ENCODE measurements at regions not wholly inside any gene's neighbourhood (a gene's known extent, or its start where the extent isn't known, plus 50 kb on each side); places are given as distances from the start of the nearest gene placed in this dataset.

DNA sequence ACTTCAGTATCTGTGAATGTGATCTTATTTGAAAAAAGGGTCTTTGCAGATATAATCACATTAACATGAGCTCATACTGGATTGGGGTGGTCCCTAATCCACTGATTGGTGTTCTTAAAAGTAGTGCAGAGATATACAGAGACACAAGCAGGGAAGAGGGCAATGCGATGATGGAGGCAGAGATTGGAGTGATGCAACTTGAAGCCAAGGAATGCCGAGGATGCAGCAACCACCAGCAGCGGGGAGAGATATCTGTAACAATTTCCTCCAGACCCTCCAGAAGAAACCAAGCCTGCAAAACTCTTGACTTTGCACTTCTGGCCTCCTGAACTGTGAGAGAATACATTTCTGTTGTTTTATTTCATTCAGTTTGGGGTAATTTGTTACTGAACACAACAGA, 171.0 kb upstream of the MBNL1 start:
- Histone ChIP-seq H3K27me3 (ENCODE audit: insufficient read depth) (no peaks in the 10 kb centered on the region), H3K4me1 (ENCODE audit: control insufficient read depth in 1 of 2, insufficient read depth in 2 of 2, low read depth in 1 of 2, low read length in 1 of 2) (no peaks in the 10 kb centered on the region), H3K9ac (no peak overlapping the region), H3K79me2 (ENCODE audit: insufficient read depth) (no peaks in the 10 kb centered on the region), H3K9me2 (no peaks in the 10 kb centered on the region), H3F3A (replicated peaks; ENCODE audit: insufficient read depth) (no peaks in the 10 kb centered on the region), H3K27ac (ENCODE audit: low read depth in 2 of 2, low read length in 1 of 2) (no peak overlapping the region), H3K4me3 (ENCODE audit: low read depth in 2 of 2, low read length in 1 of 2) (no peak overlapping the region), H4K20me1 (ENCODE audit: insufficient read depth) (no peaks in the 10 kb centered on the region), H3K36me3 (replicated peaks in 1 of 2; ENCODE audit: control insufficient read depth in 1 of 2, insufficient read depth in 2 of 2, low read length in 1 of 2) (peaks cover 0 to 5% of the 10 kb centered on the region in 2 experiments), H3K4me2 (no peak overlapping the region), H3K9me3 (peaks cover 17% of the 10 kb centered on the region; the same call in 1 of the 2 replicates), H2AFZ (ENCODE audit: low read depth) (peak overlapping the region; percentile 56; the same call in 1 of the 2 replicates)
- no peak for DNase-seq
- 22% methylated on average over 3 of the region's 3 CpGs for WGBS (ENCODE audit: low lambda C conversion rate)
- POLR2A ChIA-PET: no interaction called here
- CTCF ChIA-PET: no interaction called here
- TF ChIP-seq, protein P1, sequence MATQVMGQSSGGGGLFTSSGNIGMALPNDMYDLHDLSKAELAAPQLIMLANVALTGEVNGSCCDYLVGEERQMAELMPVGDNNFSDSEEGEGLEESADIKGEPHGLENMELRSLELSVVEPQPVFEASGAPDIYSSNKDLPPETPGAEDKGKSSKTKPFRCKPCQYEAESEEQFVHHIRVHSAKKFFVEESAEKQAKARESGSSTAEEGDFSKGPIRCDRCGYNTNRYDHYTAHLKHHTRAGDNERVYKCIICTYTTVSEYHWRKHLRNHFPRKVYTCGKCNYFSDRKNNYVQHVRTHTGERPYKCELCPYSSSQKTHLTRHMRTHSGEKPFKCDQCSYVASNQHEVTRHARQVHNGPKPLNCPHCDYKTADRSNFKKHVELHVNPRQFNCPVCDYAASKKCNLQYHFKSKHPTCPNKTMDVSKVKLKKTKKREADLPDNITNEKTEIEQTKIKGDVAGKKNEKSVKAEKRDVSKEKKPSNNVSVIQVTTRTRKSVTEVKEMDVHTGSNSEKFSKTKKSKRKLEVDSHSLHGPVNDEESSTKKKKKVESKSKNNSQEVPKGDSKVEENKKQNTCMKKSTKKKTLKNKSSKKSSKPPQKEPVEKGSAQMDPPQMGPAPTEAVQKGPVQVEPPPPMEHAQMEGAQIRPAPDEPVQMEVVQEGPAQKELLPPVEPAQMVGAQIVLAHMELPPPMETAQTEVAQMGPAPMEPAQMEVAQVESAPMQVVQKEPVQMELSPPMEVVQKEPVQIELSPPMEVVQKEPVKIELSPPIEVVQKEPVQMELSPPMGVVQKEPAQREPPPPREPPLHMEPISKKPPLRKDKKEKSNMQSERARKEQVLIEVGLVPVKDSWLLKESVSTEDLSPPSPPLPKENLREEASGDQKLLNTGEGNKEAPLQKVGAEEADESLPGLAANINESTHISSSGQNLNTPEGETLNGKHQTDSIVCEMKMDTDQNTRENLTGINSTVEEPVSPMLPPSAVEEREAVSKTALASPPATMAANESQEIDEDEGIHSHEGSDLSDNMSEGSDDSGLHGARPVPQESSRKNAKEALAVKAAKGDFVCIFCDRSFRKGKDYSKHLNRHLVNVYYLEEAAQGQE (IDR thresholded peaks at IDR 0.05; ENCODE audit: low read depth, low read length): no peak
- no peak for TF ChIP-seq ELF1 (IDR thresholded peaks at IDR 0.05)
- TF ChIP-seq EP300 (IDR thresholded peaks at IDR 0.05; ENCODE audit: borderline replicate concordance in 1 of 2, low read depth in 1 of 2, low read length in 1 of 2): no peak
- TF ChIP-seq, protein P2, sequence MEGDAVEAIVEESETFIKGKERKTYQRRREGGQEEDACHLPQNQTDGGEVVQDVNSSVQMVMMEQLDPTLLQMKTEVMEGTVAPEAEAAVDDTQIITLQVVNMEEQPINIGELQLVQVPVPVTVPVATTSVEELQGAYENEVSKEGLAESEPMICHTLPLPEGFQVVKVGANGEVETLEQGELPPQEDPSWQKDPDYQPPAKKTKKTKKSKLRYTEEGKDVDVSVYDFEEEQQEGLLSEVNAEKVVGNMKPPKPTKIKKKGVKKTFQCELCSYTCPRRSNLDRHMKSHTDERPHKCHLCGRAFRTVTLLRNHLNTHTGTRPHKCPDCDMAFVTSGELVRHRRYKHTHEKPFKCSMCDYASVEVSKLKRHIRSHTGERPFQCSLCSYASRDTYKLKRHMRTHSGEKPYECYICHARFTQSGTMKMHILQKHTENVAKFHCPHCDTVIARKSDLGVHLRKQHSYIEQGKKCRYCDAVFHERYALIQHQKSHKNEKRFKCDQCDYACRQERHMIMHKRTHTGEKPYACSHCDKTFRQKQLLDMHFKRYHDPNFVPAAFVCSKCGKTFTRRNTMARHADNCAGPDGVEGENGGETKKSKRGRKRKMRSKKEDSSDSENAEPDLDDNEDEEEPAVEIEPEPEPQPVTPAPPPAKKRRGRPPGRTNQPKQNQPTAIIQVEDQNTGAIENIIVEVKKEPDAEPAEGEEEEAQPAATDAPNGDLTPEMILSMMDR (IDR thresholded peaks at IDR 0.05): no peak
- TF ChIP-seq RXRA (IDR thresholded peaks at IDR 0.05; ENCODE audit: borderline replicate concordance, low read depth): no peak
- TF ChIP-seq, protein P3, sequence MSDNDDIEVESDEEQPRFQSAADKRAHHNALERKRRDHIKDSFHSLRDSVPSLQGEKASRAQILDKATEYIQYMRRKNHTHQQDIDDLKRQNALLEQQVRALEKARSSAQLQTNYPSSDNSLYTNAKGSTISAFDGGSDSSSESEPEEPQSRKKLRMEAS (IDR thresholded peaks at IDR 0.05; ENCODE audit: low read depth): no peak

DNA sequence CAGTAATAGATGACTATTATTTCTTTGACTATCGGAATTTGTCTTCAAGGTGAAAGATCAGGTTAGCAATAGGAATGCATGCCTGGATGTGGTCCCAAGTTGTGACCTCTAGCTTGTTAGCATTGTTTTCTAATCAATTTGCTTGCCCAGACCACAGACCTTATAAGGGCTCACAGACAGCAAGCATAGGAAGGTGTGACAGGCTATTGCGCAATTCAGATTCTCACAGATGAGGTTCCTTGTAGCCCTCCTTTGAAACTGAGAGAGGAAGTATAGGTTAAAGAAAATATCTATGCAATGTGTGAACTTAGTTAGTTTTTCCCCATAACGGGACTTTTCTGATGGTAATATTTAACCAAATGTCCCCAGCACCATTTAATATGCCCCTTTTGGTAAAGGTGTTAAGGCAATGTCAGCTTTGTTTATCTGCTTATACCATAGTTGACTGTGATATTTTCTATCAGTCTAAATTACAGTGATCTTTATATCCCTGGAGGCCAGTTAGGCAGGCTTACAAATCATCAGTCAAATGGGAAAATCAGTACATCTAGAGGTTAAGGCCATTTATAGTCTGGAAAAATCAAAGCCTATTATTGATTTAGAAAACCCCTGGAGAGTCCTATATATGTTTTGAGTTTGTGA, 168.1 kb upstream of the MBNL1 start:
- Histone ChIP-seq H3K9ac (no peak overlapping the region), H3K27me3 (ENCODE audit: insufficient read depth) (no peaks in the 10 kb centered on the region), H3K4me1 (ENCODE audit: control insufficient read depth in 1 of 2, insufficient read depth in 2 of 2, low read depth in 1 of 2, low read length in 1 of 2) (no peaks in the 10 kb centered on the region), H3K4me3 (ENCODE audit: low read depth in 2 of 2, low read length in 1 of 2) (no peak overlapping the region), H3K4me2 (no peak overlapping the region), H3F3A (replicated peaks; ENCODE audit: insufficient read depth) (no peaks in the 10 kb centered on the region), H3K9me2 (no peaks in the 10 kb centered on the region), H3K27ac (ENCODE audit: low read depth in 2 of 2, low read length in 1 of 2) (no peak overlapping the region), H3K79me2 (ENCODE audit: insufficient read depth) (no peaks in the 10 kb centered on the region), H3K36me3 (replicated peaks in 1 of 2; ENCODE audit: control insufficient read depth in 1 of 2, insufficient read depth in 2 of 2, low read length in 1 of 2) (no peaks in the 10 kb centered on the region), H3K9me3 (no peaks in the 10 kb centered on the region), H2AFZ (ENCODE audit: low read depth) (no peak overlapping the region), H4K20me1 (ENCODE audit: insufficient read depth) (no peaks in the 10 kb centered on the region)
- 76% methylated on average over 3 of the region's 3 CpGs for WGBS (ENCODE audit: low lambda C conversion rate)
- CTCF ChIA-PET: interaction anchor here (1.4 to 1.7 kb wide), 2 partner anchors 8 to 344 kb away, joined by 4 to 5 read pairs; no protein-coding TSS in a partner anchor
- no peak for DNase-seq
- no peak for TF ChIP-seq TEAD4 (IDR thresholded peaks at IDR 0.05; ENCODE audit: borderline replicate concordance, insufficient read depth)
- TF ChIP-seq MXI1 (IDR thresholded peaks at IDR 0.05; ENCODE audit: low read depth, low read length): no peak
- no peak for TF ChIP-seq JUND (IDR thresholded peaks at IDR 0.05)
- no peak for TF ChIP-seq GATA2 (CRISPR knock-in tag; IDR thresholded peaks at IDR 0.05)
- no peak for TF ChIP-seq GABPA (IDR thresholded peaks at IDR 0.05; ENCODE audit: low read depth)
- no peak for TF ChIP-seq RCOR1 (IDR thresholded peaks at IDR 0.05; ENCODE audit: low read length)
- no peak for TF ChIP-seq EP300 (IDR thresholded peaks at IDR 0.05; ENCODE audit: borderline replicate concordance in 1 of 2, low read depth in 1 of 2, low read length in 1 of 2)
- no peak for TF ChIP-seq FOSL2 (IDR thresholded peaks at IDR 0.05; ENCODE audit: borderline replicate concordance, low read depth)
- no peak for TF ChIP-seq TAF1 (IDR thresholded peaks at IDR 0.05; ENCODE audit: borderline replicate concordance, low read depth, low read length)
- TF ChIP-seq, protein P3 (IDR thresholded peaks at IDR 0.05; ENCODE audit: low read depth): no peak
- TF ChIP-seq, protein P4, sequence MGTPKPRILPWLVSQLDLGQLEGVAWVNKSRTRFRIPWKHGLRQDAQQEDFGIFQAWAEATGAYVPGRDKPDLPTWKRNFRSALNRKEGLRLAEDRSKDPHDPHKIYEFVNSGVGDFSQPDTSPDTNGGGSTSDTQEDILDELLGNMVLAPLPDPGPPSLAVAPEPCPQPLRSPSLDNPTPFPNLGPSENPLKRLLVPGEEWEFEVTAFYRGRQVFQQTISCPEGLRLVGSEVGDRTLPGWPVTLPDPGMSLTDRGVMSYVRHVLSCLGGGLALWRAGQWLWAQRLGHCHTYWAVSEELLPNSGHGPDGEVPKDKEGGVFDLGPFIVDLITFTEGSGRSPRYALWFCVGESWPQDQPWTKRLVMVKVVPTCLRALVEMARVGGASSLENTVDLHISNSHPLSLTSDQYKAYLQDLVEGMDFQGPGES (IDR thresholded peaks at IDR 0.05; ENCODE audit: low read depth, low read length): no peak
- no peak for TF ChIP-seq CHD2 (IDR thresholded peaks at IDR 0.05; ENCODE audit: low read length, partially characterized antibody)
- POLR2A ChIA-PET: no interaction called here
